DMS79 treated with DMSO at 0.1 percent for 48 hours (cell line): ENCODE measurements at regions not wholly inside any gene's neighbourhood (a gene's known extent, or its start where the extent isn't known, plus 50 kb on each side); places are given as distances from the start of the nearest gene placed in this dataset.

ENCODE experiments used
- DNase-seq: peaks from one replicate; lab custom pipeline; 2025; lab: John Stamatoyannopoulos, UW

DNA sequence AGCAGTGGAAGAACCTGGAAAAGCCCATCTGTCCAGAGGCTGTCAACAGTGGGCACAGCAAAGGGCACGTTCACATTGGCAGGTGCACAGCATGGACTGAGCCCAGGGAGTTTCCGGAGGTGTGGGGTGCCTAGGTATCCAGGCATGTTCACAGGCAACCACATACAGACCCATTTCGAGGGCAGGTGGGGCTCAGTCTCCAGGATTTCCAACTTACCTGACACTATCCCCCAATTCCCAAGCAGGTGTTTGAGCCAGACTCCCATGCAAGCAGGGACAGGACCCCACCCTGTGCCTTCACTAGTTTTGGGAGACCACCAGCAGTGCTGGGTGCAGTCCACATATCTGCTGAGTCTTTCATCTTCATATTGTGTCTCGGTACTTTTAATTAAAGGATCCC is 65.0 kb upstream of the IRF2BP2 start:
- no peak for DNase-seq

DNA sequence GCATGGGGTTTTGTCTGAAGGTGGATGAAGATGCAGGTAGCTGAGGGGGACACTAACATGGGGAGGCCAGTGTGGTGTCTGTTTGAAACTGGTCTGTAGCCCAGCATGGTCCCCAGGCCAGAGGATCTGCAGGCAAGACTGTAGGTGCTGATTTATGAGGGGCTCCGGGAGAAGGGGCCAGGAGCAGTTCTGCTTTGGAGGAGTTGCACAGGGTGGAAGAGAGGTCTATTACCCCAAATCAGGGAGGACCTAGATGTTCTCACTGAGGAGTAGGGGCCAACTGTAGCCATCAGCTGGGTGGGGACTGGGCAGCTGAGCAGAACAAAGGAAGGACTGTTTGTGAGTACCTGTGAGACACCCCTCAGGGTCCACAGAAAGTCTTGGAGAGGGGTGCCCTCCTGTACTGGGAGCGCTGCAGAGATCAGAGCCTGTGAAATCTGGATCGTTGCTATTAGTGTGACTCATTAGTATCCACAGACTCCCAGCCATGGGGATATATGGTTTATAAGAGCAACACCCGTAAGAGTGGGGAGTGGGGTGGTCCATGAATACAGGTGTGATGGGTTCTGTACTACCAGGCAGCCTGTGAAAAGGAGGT is 64.3 kb upstream of the IRF2BP2 start:
- no peak for DNase-seq

DNA sequence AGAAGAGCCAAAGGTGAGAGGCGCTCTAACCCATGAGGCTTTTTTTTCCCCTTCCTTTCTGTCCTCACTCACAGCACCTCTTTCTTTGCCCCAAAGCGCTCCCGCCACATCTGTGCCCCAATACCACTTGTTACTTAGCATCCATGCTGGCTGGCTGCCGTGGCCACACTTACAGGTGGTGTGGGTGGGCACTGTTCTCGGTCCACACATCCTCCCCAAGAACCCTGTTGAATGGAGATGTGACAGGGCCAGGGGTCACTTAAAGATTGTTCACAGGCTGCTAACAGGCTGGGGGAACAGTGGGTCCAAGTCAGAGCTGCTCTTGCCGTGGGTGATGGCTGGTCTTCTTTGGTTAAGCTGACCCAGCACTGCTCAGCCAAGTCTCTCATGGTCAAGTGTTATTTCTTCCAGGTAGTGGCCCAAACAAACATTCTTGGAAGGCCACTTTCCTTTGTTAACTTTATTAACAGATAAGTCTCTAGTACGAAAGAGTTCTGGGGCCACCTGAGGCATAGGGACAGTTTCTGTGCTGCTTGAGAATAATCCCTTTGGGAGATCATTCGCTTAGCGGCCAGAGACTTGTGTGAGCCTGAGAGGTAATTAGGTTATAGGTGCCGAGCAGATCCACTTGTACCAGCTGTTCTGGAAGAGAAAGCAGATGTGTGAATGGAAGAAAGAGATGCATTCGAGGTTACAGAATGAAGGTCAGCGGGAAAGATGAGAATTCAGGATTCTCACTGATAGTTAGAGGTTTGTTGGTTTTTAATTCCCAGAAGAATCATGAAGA is 62.6 kb upstream of the IRF2BP2 start:
- no peak for DNase-seq

DNA sequence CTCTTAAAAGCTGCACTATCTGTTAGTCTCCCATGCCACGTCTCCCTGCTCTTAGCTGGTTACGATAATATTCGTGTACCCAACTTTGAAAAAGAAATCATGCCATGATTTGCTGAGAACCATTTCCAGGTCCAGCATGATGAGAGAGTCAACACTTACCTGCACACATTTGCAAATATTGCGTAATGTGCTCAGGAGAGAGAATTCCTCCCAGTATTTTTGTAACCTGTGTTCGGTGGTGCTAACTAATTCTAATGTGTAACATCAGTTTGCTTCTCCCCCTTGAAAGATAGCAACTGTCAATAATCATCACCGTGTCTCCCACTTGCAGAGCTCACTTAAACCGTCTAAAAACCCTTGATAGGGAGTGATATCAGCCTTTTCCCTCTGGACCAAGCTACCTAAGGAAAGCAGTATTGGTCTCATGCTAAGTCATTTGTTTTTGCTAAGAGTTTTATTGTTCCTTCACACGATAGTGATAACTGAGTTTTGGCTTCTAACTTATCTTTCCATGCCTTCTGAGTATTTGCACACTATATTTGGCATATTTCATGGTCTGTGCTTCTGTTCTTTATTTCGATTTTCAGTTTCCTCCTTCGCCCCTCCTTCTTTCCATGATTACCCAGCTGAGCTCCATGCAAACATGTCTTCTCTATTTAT is 61.1 kb upstream of the IRF2BP2 start:
- no peak for DNase-seq

DNA sequence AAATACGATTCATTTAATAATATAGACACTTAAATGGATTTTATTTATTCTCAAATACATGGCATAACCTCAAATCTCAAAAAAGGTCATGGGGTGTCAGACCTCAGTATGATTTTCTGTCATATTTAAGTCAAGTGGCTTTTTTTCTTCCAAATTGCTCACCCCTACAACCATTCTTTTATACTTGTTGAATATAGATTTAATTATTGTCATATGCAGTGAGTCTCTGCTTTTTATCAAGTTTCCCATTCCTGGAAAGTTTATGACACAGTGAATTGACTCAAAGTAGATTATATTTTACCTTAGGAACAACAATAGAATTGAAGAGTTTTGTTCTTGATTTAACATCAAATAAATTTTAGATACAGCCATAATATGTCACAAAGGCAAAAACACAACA is 59.5 kb upstream of the IRF2BP2 start:
- DNase-seq, result no peak

DNA sequence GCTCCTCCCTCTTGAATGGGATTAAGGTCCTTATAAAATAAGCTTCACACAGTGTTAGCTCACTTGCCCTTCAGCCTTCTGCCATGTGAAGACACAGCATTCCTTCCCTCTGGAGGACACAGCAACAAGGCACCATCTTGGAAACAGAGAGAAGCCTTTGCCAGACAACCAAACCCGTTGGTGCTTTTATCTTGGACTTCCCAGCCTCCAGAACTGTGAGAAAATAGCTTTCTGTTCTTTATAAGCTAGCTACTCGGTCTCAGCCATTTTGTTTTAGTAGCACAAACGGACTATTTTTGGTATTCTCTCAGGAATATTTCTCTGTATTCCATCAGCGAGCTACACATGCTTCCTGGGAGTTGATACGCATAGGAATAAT is 58.6 kb upstream of the IRF2BP2 start:
- DNase-seq, result no peak

DNA sequence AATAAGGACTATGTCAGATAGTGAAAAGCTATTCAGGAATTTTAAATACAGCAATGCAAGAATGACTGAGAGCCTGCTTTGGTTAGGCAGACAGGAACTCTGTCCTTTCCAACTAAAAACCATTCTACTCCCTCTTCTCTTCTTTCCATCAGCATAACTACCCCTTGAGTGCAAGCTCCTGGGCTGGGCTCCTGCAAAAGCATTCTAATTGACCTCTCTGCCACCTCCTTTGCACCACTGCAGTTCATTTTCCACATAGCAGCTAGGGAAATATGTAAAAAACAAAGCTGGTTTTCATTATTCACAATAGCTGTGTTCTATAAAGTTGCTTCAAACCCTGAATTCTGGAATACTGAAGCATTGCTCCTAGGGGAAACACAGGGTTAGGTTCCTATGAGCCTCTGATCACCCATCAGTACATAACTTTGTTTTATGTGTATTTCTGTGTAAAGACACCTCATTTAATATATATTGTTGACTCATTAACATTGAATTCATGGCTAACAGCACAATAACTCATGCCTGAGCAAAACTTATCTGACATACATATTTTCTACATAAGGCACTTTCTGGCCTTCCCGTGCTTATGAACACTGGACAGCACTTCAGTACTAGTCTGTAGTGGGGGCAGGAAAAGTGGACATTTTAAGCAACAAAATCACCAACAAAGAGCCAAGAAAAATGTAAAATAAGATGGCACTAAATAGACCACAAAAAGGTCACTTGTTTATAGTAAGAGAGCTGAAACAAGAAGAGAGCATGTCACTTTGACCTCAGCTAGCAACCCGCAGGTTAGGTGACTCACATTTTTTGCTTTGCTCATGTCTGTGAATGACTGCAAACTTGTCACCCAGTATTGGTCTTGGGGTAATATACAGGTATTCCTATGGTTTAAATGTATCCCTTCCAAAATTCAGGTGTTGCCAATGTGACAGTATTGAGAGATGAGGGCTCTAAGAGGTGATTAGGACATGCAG is 57.9 kb upstream of the IRF2BP2 start:
- no peak for DNase-seq

DNA sequence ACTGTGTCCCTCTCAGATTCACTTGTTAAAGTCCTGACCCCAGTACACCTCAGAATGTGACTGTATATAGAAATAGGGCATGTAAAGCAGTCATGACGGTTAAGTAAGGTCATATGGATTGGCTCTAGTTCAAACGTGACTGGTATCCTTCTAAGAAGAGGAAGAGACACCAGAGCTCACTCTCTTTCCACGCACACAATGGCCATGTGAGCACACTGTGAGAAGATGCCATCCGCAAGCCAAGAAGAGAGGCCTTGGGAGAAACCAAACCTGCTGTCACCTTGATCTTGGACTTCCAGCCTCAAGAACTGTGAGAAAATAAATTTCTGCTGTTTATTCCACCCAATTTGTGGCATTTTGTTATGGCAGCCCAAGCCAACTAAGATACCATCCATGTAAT is 56.8 kb upstream of the IRF2BP2 start:
- no peak for DNase-seq

DNA sequence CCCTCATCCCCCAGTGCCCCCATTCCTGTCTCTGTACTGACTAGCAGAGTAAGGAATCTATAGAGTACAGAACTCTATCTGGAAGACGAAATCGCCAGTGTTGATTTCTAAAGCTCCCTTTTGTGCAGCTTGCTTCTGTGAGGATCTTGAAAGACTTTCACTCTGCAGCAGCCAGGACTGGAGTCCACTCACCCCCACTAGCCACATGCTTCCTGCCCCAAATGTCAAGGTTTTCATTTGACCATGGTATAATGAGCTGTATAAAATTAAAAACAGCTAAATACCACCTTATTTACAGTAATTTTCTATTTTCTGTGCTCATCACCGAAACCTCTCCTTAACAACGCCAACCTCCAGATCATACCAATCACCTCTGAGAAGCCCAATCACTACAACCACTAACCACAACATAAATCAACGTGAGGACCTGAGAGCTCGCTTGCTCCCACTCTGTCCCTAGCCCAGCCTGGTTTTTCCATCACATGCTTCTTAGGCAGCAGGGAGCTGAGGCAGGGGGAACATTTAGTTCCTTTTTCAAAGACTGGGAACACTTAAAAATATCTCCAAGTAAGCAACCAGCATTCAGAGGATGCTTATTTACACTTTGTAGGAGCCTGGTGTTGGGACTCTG is 56.1 kb upstream of the IRF2BP2 start:
- DNase-seq, result no peak

DNA sequence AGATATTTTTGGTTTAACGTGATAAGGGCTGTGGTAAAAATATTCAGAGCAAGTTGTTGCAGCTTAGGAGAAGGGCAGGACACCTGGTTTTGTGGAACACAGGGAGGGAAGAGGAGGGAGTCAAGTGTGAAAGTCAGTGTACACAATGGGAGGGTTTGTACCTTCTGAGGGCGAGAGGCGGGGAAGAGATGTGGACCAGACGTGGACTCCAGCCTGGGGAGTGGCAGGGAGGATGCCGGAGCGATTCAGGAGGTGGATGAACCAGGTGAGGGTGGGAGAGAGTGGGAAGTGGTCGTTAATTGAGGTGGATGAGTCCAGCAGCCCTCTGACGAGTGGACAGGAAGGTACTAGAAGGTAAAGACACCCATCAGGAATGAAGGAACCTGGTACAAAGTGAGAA is 52.2 kb upstream of the IRF2BP2 start:
- no peak for DNase-seq

DNA sequence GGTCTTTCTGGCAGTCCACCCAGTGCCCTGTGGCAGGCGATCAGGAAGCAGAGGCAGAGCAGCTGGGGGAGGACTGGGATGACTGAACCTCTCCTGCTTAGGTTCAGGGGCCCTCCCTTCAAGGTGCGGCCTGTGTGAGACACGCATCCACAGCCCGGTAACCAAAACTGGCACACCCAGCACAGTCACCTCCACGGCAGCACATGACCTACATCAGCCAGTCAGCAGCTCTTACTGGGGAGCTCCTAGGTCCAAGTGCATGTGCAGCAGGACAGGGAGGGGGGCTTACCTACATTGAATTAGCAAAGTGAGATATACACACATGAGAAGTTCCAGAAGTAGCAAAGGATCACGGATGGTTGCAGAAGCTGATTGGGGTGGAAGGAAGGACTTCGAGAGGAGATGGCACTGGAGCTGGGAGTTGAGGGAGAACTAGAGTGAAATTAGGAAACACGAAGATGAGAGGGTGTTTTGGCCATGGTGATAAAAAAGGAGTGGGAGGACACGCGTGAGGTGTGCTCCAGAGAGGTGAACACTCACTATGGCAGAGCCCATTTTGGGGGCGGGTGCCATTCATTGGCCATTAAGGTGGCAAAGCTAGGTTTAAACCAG is 51.4 kb upstream of the IRF2BP2 start:
- no peak for DNase-seq

DNA sequence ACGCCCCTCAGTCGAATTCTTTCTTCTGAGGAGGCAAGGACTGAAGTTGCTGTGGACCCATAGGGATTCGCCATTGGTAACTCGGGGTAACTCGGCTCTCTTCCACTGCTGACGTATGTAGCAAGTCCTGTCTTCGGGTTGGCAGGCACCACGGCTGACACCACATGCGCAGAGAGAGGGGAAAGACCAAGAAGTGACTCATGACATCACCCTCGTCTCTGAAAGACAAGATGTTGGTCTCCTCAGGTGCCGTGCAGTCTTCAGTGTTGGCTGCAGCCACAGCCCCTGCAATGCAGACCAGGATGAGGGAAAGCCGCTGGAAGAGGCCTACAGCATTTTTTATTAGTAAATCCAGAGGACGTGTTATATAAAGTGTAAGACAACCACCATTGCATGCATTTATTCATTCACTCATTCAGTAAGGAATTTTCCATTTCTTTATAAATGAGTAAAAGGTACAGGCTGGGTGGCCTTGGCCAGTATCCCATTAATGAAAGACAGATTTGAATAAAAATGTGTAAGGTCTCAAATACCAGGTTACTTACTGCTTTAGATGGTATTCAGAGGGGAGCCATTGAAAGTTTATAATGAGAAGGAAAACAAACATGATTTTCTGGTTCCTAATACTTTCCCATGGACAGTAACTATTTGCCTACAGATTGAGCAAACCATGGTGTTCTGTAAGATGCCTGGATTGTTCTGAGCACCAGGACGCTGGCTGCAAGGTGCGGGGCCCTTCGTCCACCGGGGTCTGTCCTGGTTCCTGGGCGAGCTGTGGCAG is 50.7 kb upstream of the IRF2BP2 start:
- DNase-seq, result no peak
